Hematopoietic multipotent progenitor cell treated with erythropoietin and hydrocortisone succinate and interleukin-3 and kit ligand, for 17 days (in vitro differentiated cells): ENCODE measurements at regions not wholly inside any gene's neighbourhood (a gene's known extent, or its start where the extent isn't known, plus 50 kb on each side); places are given as distances from the start of the nearest gene placed in this dataset.
"Not testable (repeated sequence)": the region's sequence is repeated elsewhere in the genome, so short reads cannot be mapped to it uniquely, and the experiment has no call there.

Source experiments
- DNase-seq: peaks from one replicate; pipeline ENCODE4 v3.0.0-alpha.2; 2015; ENCODE audit warnings: low spot score

DNA sequence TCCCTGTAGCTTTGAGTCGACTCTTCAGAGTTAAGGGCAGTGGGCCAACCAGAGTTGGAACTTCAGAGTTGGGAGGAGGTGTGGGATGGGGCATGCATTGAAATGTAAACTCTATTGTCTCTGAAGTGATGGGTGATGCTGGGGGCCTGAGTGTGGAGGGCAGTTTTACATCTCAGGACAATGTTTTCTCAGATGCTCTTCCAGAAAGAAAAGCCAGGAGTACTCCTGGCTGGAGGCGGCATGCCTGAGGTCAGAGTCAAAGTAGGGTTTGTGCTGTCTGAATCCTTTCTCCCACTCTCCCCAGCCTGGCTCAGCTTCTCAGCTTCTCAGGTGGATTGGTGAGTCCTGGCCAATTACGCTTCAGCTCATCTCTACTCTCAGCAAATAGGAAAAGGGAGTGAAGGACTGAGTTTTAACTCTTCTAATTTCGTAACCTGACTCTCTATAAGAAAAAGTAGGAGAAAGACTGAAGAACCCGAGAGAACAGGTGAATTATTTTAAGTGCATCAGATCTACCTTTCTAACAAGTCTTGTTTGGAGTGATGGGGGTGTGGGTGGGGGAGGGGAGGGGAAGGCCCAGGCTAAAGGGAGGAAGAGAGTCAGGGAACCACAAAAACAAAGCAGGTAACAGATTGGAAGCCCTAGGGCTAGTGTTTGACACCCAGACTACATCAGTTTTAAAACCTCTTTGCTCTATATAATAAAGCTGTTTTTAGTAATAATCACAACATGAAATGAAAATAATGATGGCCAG is 107.5 kb upstream of the PELI1 start:
- DNase-seq = no peak

DNA sequence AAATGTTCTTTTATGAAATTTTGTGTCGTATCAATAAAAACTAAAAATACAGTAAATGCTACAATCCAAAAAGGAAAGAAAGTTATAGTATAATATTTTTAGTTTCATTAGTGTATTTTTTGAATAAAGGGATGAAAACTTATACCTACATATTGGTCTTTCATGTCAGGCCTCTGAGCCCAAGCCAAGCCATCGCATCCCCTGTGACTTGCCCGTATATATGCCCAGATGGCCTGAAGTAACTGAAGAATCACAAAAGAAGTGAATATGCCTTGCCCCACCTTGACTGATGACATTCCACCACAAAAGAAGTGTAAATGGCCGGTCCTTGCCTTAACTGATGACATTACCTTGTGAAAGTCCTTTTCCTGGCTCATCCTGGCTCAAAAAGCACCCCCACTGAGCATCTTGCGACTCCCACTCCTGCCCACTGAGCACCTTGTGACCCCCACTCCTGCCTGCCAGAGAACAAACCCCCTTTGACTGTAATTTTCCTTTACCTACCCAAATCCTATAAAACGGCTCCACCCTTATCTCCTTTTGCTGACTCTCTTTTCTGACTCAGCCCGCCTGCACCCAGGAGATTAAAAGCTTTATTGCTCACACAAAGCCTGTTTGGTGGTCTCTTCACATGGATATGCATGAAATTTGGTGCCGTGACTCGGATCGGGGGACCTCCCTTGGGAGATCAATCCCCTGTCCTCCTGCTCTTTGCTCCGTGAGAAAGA is 108.2 kb upstream of the PELI1 start:
- DNase-seq = not testable (repeated sequence)

DNA sequence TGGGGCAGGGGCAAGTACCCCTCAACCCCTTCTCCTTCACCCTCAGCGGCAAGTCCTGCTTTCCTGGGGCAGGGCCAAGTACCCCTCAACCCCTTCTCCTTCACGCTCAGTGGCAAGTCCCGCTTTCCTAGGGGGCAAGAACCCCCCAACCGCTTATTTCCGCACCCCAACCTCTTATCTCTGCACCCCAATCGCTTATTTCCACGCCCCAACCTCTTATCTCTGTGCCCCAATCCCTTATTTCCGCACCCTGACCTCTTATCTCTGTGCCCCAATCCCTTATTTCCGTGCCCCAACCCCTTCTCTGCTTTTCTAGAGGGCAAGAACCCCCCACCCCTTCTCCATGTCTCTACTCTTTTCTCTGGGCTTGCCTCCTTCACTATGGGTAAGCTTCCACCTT is 109.2 kb upstream of the PELI1 start:
- DNase-seq = not testable (repeated sequence)

DNA sequence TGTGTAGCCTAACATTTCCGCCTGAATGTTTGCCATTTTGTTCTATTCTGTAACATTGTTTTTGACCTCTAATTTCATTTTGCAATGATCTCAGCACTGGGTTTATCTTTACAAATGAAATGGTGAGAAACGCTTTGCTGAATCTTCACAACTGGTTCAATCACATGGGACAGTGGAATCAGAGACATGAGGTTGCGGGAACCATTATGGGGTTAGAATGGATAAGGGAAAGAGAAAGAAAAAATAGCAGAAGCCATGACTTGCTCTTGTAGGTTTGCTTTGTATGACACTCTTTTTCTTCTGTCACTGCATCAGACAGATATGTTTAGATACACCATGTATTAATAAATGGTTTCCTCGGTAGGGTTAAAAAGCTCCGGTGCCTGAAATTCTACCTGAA is 114.3 kb upstream of the PELI1 start:
- no peak for DNase-seq

DNA sequence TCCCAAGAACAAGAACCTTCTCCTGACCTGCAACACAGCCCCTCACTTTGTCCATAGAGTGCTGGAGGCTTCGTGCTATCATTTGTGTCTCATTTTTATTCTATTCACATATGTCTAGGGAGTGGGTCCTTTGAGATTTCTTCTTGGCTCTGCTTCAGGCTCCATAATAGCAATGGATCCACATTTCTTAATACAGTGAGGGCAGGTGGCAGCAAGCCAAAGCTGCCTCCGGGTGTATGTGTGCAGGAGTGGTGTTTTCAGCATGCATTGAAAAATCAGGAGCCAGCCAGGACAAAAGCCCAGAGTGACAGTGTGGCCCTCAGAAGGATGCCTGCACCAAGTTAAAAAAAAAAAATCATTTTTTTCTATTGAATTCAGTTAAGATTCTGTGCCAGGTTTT is 115.1 kb upstream of the PELI1 start:
- no peak for DNase-seq

DNA sequence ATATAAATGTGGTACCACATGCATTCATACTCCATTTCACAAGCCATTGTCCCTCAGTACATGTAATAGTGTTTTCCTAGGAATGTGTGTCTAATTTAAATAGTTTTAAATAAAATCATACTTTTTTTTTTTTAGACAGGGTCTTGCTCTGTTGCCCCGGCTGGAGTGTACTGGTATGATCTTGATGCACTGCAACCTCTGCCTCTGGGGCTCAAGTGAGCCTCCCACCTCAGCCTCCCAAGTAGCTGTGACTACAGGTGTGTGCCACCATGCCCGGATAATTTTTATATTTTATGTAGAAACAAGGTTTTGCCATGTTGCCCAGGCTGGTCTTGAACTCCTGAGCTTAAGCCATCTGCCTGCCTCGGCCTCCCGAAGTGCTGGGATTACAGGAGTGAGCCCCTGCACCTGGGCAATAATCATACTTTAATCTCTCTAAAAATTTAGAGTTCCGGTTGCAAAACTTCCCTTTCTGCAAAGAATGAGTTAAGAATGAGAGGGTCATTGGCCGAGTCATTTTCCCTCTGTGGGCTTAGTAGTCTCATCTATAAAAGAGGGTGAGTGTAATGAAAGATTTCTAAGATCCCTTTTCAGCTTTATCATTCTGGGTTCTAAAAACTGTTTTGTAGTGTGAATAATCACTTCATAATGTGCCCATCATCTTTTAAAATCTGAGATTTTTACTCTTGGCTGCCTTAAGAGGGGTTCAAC is 116.0 kb upstream of the PELI1 start:
- DNase-seq = no peak

DNA sequence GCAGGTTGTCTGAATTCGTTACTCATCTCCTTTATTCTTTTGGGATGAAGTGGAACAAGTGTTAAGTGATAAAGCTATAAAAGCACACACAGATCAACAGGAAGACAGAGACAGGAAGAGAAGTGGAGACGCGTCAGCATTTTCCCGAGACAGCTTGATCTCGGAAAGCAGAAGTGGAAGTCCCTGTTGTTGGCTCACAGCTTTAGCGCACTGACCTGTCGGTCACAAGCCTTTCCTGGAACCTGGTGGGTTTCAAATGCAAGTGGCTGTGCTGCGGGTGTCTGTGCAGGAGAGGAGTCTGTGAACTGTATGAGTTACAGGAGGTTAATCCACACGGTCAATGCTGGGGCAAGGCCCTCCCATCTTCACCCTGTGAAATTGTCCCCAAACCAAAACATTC is 116.6 kb upstream of the PELI1 start:
- no peak for DNase-seq

DNA sequence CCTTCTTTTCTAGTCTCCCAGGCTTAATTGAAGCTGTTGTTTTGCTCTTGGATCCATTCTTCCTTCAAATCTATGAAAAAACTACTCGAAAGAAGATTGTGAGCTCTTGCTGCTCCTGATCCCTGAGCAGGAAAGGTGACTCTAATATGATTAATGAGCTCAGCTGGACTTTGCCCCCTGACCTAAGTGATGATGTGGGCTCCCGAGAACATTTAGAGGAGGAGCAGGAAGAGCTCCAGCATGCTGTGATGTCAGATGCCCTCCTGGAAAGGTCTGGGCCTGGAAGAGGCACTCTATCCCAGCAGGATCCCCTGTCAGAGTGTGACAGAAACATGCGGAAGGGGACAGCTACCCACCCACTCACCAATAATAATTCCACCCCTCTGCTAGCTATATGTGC is 117.9 kb upstream of the PELI1 start:
- DNase-seq = no peak

DNA sequence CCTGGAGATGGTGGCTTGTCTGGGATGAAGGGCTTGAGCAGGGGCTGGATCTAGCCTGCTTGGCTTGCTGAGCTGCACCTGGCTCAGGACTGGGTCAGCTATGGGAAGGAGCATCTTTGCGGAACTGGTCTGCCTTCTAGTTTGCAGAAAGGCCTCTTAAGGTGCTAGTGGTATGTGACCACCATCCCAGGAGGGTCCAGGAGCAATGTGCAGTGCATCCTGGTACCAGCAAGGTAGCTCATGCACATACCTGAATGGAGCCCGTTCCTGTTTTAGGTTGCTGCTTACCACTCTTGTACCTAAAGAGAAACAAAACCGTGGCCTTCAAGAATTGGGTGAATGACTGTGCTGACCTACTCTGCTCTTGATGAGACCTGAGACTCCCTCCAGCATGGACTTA is 118.6 kb upstream of the PELI1 start:
- no peak for DNase-seq

DNA sequence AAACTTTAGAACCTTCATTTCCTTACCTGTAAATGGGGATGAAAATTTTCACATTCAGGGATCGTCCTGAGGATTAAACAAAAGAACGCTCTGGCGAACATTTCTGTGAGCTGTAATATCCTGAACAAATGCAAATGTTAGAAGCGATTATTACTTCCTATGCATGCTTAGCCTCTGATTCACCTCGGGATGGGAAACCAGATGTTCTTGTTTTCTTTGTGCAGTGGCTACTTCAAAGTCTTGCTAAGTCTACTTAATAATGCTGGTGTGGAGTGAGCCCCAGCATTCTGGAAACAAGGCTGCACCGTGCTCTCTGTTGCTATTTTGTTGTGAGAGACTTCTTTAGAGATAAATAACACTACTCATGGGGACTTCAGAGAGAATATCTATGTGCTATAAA is 119.1 kb upstream of the PELI1 start:
- DNase-seq = no peak

DNA sequence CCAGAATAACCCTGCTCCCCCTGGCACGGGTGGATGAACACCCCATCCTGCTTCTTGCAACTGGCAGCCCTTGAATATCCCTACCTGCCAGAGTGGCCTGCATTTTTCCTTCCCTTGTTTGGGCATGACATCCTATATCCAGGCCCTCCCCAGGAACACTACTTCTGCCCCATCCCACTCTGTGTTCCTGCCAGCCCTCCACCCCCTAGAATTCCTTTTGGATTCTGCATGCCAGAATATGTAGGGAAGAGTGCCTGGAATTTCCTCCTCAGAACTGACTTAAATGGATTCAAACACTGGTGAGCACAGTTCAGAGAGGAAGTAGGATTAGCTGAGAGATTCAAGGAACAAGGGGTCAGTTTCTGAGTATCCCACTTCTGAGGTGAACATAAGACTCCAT is 123.5 kb upstream of the PELI1 start:
- DNase-seq = no peak

DNA sequence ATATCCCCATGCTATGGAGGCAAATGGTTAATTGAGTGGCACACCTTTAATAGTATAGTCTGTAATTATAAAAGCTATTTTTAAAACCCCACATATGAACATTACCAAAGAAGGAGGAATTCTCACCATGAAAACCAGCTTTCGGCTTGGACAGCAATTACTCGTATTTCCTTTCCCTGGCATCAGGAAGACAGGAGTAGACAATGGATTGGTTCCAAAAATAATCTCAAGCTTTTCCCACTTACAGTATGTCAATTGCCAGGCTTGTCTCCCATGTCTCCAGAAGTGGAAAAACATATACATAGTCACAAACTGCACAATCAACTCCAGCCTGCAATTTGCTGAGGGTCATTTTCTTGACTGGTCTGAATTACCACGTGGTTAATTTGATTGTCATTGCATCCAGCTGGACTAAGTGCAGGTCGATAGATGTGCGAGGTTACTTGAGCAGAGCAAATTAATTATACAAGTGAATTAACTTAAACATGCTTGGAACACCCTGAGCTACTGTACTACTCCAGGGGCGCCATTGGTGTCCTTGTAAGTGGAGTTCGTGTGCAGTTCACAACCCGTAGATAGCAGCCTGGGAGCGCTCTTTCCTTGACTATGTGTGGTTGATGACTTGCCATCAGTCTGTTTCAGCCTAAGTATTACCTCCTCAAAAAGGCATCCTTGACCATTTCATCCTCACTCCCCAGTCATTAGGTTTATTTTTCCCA is 124.3 kb upstream of the PELI1 start:
- DNase-seq = no peak

DNA sequence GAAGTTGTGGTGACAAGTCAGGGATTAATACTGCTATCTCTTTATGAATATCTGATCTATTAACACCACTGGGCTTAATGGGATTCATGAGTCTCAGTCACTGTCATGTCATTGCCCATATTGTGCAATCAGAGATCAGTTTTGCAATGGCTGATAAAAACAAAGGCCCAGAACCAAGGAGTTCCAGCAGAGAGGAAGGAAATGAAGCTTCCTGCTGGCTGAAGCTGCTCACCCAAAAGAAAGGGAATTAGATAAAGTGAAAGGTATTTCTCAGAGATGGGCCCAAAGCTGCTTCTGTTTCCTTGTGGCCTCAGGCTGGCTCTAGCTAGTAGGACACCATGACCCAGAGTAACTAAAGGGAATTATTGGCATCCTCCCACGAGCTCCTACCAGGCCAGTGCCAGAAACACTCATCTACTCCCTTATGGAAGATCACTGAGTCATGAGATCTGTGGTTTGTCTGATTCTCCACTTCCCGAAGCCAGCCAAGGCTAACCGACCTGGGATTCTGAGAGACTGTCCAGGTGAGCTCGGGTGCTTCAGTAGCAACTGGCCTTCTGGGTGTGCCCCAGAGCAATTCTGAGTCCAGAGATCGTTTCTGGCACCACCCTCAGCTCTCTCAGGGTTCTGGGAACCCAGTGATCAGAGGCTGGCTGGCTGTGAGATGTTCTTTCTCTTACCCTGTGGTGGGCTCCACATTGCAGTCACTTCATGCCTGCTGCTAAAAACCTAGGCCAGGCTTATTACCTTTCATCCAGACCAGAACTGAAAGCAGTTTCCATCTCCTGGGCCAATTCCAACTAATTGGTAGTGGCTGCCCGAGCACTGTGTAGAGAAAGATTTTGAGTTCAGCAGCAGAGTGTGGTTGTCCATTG is 129.5 kb upstream of the PELI1 start:
- no peak for DNase-seq

DNA sequence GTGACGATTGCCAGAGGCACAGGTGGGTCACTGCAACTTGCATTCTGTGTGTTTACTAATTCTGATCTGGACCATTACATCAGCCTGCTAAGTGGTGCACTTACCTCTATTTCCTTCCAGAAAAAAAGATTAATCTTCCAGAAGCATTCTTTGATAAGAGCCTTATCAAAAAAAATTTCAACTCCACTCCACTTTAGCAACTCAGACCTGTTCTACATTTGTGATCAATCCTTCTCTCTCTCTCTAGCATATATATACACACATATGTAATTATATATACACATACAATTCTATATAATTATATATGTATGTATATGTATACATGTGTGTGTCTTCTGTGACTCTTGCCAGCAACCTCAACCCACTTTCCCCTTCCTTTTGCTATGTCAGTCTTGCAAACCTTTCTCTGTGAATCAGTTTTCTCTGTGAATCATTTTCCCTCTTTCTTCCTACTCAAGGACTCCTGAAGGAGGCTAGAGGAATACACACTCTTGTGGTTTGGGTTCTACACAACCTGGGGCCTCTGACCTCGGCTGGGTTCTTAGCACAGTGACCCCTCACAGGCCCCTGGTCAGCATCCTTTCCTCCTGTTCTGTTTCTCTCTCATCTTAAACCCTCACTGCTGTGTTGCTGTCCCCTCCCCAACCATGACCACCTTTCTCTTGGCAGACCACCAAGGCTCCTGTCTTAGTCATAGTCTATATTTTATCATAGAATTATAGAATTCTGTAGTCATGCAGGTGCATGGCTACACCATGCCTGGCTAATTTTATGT is 130.4 kb upstream of the PELI1 start:
- no peak for DNase-seq

DNA sequence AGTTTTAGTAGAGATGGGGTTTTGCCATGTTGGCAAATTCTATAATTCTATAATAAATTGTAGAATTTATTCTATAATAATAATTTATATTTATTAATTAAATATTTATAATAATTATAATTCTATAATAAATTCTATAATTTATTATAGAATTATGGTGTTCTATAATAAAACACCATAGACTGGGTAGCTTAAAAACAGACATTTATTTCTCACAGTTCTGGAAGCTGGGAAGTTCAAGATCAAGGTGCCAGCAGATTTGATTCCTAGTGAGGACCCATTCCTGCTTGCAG is 130.9 kb upstream of the PELI1 start:
- no peak for DNase-seq

DNA sequence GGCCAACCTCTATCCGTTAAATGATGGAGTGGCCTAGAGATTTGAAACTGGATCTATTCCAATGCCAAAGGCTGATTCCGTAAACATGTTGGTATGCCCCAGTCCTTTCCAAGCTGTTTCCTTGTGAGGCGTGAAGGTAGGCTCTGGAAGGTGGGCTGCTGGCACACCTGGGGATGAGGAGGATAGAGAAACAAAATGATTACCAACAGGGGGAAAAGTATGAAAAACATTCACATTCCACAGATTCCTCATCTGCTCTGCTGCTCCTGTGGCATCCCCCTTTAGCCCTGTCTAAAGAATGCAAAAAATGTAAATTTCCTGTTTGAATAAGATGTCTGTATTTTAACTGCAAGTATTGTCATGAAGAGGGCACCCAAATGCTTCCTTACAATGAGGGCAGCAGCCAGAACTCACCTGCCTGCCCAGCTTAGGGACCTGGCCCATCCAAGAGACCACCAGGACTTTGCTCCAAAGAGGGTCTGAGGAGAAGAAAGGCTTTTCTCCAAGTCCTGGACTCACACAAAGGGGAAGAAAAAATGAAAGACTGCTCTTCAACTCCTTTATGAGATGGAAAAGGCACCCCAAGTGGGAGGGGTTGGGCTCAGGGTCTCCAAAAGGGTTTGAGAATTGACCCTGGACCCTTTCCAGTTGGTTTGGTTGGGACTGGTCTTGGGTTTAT is 132.3 kb upstream of the PELI1 start:
- no peak for DNase-seq

DNA sequence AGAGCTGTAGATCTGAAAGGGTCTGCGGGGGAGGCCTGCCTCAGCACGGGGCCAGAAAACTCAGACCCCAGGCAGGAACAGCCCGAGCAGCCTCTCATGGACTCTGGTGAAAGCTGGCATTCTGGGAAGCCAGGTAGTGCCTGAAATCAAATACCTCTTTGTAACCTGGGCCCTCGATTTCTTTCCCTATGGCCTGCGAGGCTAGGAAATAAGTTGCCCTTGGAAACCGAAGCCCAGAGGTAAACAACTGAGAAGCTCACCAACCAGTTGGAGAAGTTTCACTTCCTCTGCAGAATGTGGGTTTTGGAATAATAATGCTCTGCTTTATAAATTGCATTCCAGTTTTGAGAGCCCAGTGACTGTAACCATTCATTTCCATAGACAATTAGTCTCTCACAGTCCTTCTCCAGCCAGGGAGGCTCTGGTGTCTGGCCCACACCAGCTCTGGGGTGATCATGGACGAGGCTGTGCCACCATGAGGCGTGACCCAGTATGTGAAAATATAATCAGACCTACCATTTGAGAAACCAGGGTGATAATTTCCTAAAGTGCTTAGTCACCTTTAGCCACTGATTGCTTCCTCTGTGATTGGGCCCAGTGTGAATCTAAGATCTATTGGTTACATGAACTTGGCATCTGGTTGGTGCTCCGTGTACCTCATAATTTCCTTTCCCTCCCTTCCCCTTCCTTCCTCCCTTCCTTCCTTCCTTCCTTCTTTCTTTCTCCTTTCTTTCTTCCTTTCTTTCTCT is 133.1 kb upstream of the PELI1 start:
- DNase-seq = no peak

DNA sequence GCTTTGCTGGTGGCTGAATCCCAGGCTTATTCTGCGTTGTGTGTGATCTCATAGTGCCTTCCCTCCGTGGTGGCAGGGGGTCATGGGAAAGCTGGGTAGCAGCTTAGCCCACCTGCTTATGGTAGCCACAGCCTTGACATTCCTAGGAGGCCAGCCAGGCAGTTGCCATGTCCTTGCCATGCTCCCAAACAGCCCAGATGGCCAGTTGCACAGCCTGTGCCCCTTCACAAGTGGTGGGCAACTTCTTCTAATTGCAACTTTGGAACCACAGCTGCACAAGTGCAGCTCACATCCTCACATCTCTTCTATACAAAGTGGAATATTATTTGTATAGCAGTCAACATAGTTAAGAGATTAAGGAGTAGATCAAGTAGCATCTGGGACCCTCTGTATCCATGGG is 136.6 kb upstream of the PELI1 start:
- not testable (repeated sequence) for DNase-seq

DNA sequence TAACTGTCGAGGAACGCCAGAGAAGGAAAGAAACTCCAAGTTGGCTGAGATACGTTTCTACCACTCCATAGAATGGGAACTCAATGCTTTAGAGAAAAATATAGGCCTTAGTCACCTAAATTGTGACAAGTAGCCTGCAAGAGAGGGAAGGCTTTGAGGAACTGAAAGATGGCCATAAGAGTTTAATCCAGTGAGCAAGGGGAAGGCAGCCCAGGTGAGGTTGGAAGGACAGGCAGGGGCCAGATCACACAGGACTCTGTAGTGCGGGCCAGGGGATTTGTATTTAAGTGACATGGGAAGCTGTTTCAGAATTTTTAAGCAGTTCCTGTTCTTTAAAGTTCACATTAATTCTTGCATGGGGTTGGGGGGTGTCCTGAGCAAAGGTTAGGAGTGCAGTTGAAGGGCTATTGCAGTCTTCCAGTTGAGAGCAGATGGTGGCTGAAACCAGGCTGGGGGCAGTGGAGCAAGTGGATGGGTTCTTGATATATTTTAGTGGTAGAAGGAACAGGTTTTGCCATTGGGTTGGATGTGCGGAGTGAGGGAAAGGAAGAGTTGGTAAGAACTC is 138.9 kb upstream of the PELI1 start:
- DNase-seq = no peak
